Gastroesophageal sphincter (tissue), 4 donors: ENCODE measurements at regions not wholly inside any gene's neighbourhood (a gene's known extent, or its start where the extent isn't known, plus 50 kb on each side); places are given as distances from the start of the nearest gene placed in this dataset.

ENCODE experiments used
- ATAC-seq: fragments of 150-250 bp; one replicate; pipeline ENCODE4 v1.9.1; 2016; ENCODE audit warnings: mild to moderate bottlenecking, moderate library complexity
- H3K27ac ChIP-seq, 4 donors: fragments of 200-600 bp; sonication (generic) in 3 of 4; 1 replicate in 3 of 4; 2 replicates in 1 of 4; pipeline ENCODE4 v1.5.1; 2016 to 2019
- H3K27me3 ChIP-seq: fragments of 200-600 bp; sonication (generic); one replicate; pipeline ENCODE4 v1.5.1; 2019
- H3K36me3 ChIP-seq, 2 donors: fragments of 200-600 bp; sonication (generic); one replicate each; pipeline ENCODE4 v1.5.1; 2019; ENCODE audit warnings: control low read depth in 1 of 2
- H3K4me1 ChIP-seq, 3 donors: fragments of 200-600 bp; sonication (generic); 1 replicate in 2 of 3; 2 replicates in 1 of 3; pipeline ENCODE4 v1.5.1; 2016 to 2019; ENCODE audit warnings: control low read depth in 2 of 3
- H3K4me3 ChIP-seq, 2 donors: fragments of 200-600 bp; sonication (generic); one replicate each; pipeline ENCODE4 v1.5.1; 2019; ENCODE audit warnings: mild to moderate bottlenecking in 1 of 2, moderate library complexity in 1 of 2
- H3K9me3 ChIP-seq, 3 donors: fragments of 200-600 bp; sonication (generic); one replicate each; pipeline ENCODE4 v1.5.1; 2017 to 2019; ENCODE audit warnings: control low read depth in 2 of 3
- EP300 ChIP-seq: sonication (generic); formaldehyde crosslinking; IDR thresholded peaks from one replicate; pipeline ENCODE4 v1.6.1; 2017; ENCODE audit warnings: antibody characterized with exemption, mild to moderate bottlenecking
- POLR2A ChIP-seq, 2 donors: fragments of 450-650 bp; IDR thresholded peaks; one replicate each; pipeline ENCODE4 v1.6.1; 2017; ENCODE audit warnings: antibody characterized with exemption in 2 of 2, mild to moderate bottlenecking in 2 of 2, moderate library complexity in 1 of 2
- POLR2AphosphoS5 ChIP-seq: sonication (generic); formaldehyde crosslinking; IDR thresholded peaks from one replicate; pipeline ENCODE4 v1.6.1; 2017; ENCODE audit warnings: antibody characterized with exemption
- WGBS, 2 donors: methylation state at CpG; one replicate each; pipeline ENCODE4 v1.1.5; 2018; ENCODE audit warnings: low coverage in 1 of 2; 5-methylcytosine and 5-hydroxymethylcytosine counted together
- TF ChIP-seq, protein P1 (sequence below), 4 experiments: fragments of 200-600 bp in 2 of 4; fragments of 450-650 bp in 2 of 4; sonication (generic) in 1 of 4; IDR thresholded peaks; one replicate each; pipeline ENCODE4 v1.5.1; 2017 to 2019; ENCODE audit warnings: antibody characterized with exemption in 4 of 4, mild to moderate bottlenecking in 2 of 4, moderate library complexity in 2 of 4

GRCh38 chr3:13718000-13718399 lies 161.9 kb downstream of the WNT7A start:
- Histone ChIP-seq H3K36me3 (no peaks in the 10 kb centered on the region), H3K27ac (no peak overlapping the region), H3K4me3 (no peak overlapping the region), H3K9me3 (peaks cover 0 to 19% (median 0%) of the 10 kb centered on the region in 3 donors), H3K4me1 (no peaks in the 10 kb centered on the region), H3K27me3 (no peaks in the 10 kb centered on the region)
- 57 to 67% methylated on average over 1 of the region's 2 CpGs for WGBS, 2 donors
- TF ChIP-seq EP300 (no peak), POLR2A (IDR thresholded peaks at IDR 0.05) (no peak), POLR2AphosphoS5 (no peak)
- TF ChIP-seq, protein P1, sequence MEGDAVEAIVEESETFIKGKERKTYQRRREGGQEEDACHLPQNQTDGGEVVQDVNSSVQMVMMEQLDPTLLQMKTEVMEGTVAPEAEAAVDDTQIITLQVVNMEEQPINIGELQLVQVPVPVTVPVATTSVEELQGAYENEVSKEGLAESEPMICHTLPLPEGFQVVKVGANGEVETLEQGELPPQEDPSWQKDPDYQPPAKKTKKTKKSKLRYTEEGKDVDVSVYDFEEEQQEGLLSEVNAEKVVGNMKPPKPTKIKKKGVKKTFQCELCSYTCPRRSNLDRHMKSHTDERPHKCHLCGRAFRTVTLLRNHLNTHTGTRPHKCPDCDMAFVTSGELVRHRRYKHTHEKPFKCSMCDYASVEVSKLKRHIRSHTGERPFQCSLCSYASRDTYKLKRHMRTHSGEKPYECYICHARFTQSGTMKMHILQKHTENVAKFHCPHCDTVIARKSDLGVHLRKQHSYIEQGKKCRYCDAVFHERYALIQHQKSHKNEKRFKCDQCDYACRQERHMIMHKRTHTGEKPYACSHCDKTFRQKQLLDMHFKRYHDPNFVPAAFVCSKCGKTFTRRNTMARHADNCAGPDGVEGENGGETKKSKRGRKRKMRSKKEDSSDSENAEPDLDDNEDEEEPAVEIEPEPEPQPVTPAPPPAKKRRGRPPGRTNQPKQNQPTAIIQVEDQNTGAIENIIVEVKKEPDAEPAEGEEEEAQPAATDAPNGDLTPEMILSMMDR (IDR thresholded peaks at IDR 0.05) = no peak
- no peak for ATAC-seq

DNA sequence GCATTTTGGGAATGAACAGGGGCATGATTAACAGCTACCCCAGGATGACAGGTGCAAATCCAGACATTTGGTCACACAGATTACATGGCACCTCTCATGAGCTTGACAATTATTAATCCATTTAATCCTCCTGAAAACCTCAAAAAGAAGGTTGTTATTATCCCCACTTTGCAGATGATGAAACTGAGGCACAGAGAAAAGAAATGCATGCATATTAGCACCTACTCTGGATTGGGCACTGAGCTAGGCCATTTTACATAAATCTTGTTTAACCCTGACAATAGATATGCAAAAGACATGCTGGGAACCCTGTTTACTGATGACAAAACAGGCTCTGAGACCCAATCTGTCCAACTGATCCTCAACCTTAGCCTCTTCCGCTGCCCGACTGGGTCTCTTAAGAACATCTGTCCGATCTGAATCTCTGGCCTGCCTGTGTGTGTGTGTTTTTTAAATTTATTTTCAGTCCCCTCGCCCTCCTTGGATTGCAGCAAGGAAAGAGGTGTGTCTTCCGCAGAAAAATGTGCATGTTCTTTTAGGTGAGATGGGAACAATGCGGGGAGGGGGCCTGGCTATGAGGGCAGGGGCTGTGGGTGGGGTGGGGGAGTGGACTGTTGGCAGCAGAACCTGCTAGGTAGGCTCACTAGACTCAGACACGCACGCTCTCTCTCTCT lies 162.5 kb downstream of the WNT7A start:
- no peaks in the 10 kb centered on the region for H3K36me3 ChIP-seq
- ATAC-seq = no peak
- H3K27ac ChIP-seq = no peak overlapping the region
- no peak overlapping the region for H3K4me3 ChIP-seq
- no peaks in the 10 kb centered on the region for H3K27me3 ChIP-seq
- peaks cover 0 to 23% (median 0%) of the 10 kb centered on the region in 3 donors for H3K9me3 ChIP-seq
- 53 to 59% methylated on average over 5 to 8 of the region's 8 CpGs for WGBS, 2 donors
- TF ChIP-seq POLR2A (IDR thresholded peaks at IDR 0.05) (no peak), POLR2AphosphoS5 (no peak), EP300 (no peak)
- TF ChIP-seq, protein P1 (IDR thresholded peaks at IDR 0.05) = no peak
- H3K4me1 ChIP-seq = no peaks in the 10 kb centered on the region

GRCh38 chr3:13716540-13717221 lies 163.2 kb downstream of the WNT7A start:
- TF ChIP-seq EP300 (no peak), POLR2AphosphoS5 (no peak), POLR2A (IDR thresholded peaks at IDR 0.05) (no peak)
- TF ChIP-seq, protein P1 (IDR thresholded peaks at IDR 0.05) = no peak
- Histone ChIP-seq H3K4me3 (no peak overlapping the region), H3K27ac (no peak overlapping the region), H3K27me3 (no peaks in the 10 kb centered on the region), H3K4me1 (no peaks in the 10 kb centered on the region), H3K9me3 (peaks cover 0 to 30% (median 0%) of the 10 kb centered on the region in 3 donors), H3K36me3 (no peaks in the 10 kb centered on the region)
- no peak for ATAC-seq
- WGBS, 2 donors = 81 to 83% methylated on average over 3 to 7 of the region's 7 CpGs

DNA sequence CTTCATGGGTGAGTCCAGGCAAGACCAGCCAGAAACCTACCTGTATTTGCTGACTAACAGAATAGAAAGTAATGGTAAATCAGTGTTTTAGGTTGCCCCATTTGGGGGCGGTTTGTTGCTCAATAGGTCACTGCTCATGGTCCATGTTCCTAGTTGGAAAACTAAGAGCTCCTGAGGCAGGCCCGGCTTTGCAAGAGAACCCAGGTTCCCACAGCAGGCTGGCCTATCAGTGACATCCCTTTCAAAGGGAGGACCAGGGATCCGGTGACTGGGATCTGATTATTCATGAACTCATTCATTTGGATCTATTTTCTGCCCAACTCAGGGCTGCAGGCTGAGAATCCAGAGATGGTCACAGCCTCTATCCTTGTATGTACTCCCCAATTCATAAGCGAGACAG lies 163.9 kb downstream of the WNT7A start:
- TF ChIP-seq POLR2AphosphoS5 = no peak
- no peak for TF ChIP-seq EP300
- TF ChIP-seq, protein P1 (IDR thresholded peaks at IDR 0.05) = no peak
- no peak for TF ChIP-seq POLR2A (IDR thresholded peaks at IDR 0.05)
- no peak overlapping the region for H3K4me3 ChIP-seq
- no peak for ATAC-seq
- peaks cover 0 to 37% (median 0%) of the 10 kb centered on the region in 3 donors for H3K9me3 ChIP-seq
- no peak overlapping the region for H3K27ac ChIP-seq
- WGBS, 2 donors = 82 to 100% methylated on average over 1 to 2 of the region's 4 CpGs
- no peaks in the 10 kb centered on the region for H3K36me3 ChIP-seq
- H3K27me3 ChIP-seq = no peaks in the 10 kb centered on the region
- H3K4me1 ChIP-seq = no peaks in the 10 kb centered on the region
